HG03095 (cell line): ENCODE measurements at regions not wholly inside any gene's neighbourhood (a gene's known extent, or its start where the extent isn't known, plus 50 kb on each side); places are given as distances from the start of the nearest gene placed in this dataset.
"Not testable (repeated sequence)": the region's sequence is repeated elsewhere in the genome, so short reads cannot be mapped to it uniquely, and the experiment has no call there.

Experiments used
- ATAC-seq: cut with Tn5 transposase; IDR thresholded peaks from one replicate; pipeline ENCODE4 v1.9.1; 2021; ENCODE audit warnings: moderate library complexity; ENCODE audit not compliant: unreplicated experiment

GRCh38 chr3:139267300-139268246 is 76.2 kb upstream of the MRPS22 start:
- ATAC-seq: no peak

GRCh38 chr3:139269984-139270383 is 73.8 kb upstream of the MRPS22 start:
- ATAC-seq: no peak

- ATAC-seq: not testable (repeated sequence)
Measured at GRCh38 chr3:139270652-139271051, 73.2 kb upstream of the MRPS22 start.

GRCh38 chr3:139280027-139280671 is 63.7 kb upstream of the MRPS22 start:
- ATAC-seq: no peak

- no peak for ATAC-seq
Measured at GRCh38 chr3:139281096-139281495, 62.7 kb upstream of the MRPS22 start.

- no peak for ATAC-seq
Measured at GRCh38 chr3:139281522-139282196, 62.2 kb upstream of the MRPS22 start.

- no peak for ATAC-seq
Measured at GRCh38 chr3:139283301-139283700, 60.5 kb upstream of the MRPS22 start.

GRCh38 chr3:139284221-139284620 is 59.6 kb upstream of the MRPS22 start:
- ATAC-seq: no peak

- no peak for ATAC-seq
Measured at GRCh38 chr3:139285691-139286090, 58.1 kb upstream of the MRPS22 start.

GRCh38 chr3:139286241-139286640 is 57.6 kb upstream of the MRPS22 start:
- ATAC-seq: no peak

GRCh38 chr3:139286825-139287224 is 57.0 kb upstream of the MRPS22 start:
- ATAC-seq: no peak

GRCh38 chr3:139287557-139287956 is 56.3 kb upstream of the MRPS22 start:
- ATAC-seq: no peak

- no peak for ATAC-seq
Measured at GRCh38 chr3:139288266-139288821, 55.5 kb upstream of the MRPS22 start.

GRCh38 chr3:139289860-139290524 is 53.8 kb upstream of the MRPS22 start:
- no peak for ATAC-seq

GRCh38 chr3:139291276-139292051 is 52.4 kb upstream of the MRPS22 start:
- no peak for ATAC-seq

GRCh38 chr3:139292192-139292591 is 51.6 kb upstream of the MRPS22 start:
- no peak for ATAC-seq

- no peak for ATAC-seq
Measured at GRCh38 chr3:139292711-139293664, 50.8 kb upstream of the MRPS22 start.

- ATAC-seq: no peak
Measured at GRCh38 chr3:139293665-139294023, 50.2 kb upstream of the MRPS22 start.
